Left lobe of liver (tissue), 2 donors: ENCODE measurements at regions not wholly inside any gene's neighbourhood (a gene's known extent, or its start where the extent isn't known, plus 50 kb on each side); places are given as distances from the start of the nearest gene placed in this dataset.
A peak's percentile ranks its signal among the peaks of the same experiment; 100 is the strongest.
"Not testable (repeated sequence)": the region's sequence is repeated elsewhere in the genome, so short reads cannot be mapped to it uniquely, and the experiment has no call there.

ENCODE experiments used
- ATAC-seq: fragments of 200-7000 bp; cut with Tn5 transposase; one replicate; pipeline ENCODE4 v1.9.1; 2020; ENCODE audit warnings: mild to moderate bottlenecking, moderate library complexity
- DNase-seq: peaks from one replicate; pipeline ENCODE4 v3.0.0-alpha.2; 2020; ENCODE audit warnings: low spot score
- donor health status: DM: no; HTN: no; CAD: no; lungs with moderate emphysema.
- donor health status: DM: no; HTN: yes; CAD: no.

- no peak for ATAC-seq
- no peak for DNase-seq
Observed at GRCh38 chr6:115814907-115815306, 245.8 kb downstream of the FRK start.

GRCh38 chr6:115811541-115811940, 249.2 kb downstream of the FRK start:
- no peak for ATAC-seq
- DNase-seq, result no peak

- DNase-seq, result no peak
- no peak for ATAC-seq
Observed at GRCh38 chr6:115798229-115798628, 262.5 kb downstream of the FRK start.

GRCh38 chr6:115796829-115797228, 263.9 kb downstream of the FRK start:
- no peak for DNase-seq
- no peak for ATAC-seq

- ATAC-seq, result no peak
- no peak for DNase-seq
Observed at GRCh38 chr6:115796061-115796460, 264.6 kb downstream of the FRK start.

GRCh38 chr6:115783402-115784061, 277.2 kb downstream of the FRK start:
- DNase-seq (peak; percentile 80), ATAC-seq (peak; percentile 96)

DNA sequence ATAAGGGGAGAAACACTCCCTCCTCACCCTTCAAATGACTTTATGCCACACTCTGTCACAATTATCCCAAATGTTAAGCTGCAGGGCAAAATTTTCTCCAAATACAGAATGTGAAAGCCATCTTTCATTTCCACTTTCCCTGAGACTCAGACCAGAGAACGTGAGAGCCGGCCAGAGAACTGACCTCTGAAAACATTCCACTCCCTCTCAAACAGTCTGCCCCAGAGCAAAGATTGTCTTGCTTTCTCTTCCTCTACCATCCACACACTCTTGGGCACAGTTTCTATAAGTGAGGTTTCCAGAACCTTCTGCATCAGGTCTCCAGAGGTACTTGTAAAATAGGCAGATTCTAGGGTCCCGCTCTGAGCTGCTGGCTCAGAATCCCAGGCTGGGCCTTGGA, 278.1 kb downstream of the FRK start:
- DNase-seq, result no peak
- peak; percentile 72 for ATAC-seq

DNA sequence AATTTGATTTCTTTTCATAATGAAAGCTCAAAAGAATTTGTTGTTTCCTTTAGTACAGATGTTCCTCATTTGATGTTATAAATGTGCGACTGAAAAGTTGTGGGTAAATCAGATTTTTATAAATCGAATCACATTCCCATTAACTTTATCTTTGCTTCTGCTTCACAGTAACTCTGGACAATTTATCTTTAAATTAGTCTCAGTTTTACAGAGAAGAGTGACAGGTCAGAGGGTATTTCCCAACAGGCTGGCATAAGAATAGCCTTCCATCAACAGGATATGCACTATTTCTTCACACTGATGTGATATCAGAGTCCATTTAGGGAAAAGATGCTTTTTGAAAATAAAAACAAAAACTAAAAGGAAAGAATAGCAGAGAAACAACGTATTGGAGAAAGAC, 286.9 kb downstream of the FRK start:
- DNase-seq, result no peak
- peak; percentile 74 for ATAC-seq

GRCh38 chr6:115770851-115771250, 289.8 kb downstream of the FRK start:
- DNase-seq (no peak), ATAC-seq (no peak)

DNA sequence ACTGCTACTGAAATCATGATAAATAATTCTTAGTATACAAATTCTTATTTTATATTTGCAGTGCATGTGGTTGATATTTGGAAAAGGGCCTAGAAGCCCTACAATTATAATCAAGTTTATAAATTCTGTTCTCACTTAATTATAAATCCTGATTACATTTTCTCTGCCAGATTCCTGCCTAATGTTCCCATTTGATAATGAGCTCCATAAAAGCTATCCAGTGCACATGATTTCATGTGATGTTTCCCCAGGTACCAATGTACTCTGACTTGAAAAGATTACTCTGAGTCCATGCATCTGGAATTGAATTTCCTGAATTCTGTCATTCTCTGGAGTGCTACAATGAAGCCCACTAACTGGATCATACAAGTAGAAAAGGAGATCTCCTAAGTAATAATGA, 292.2 kb downstream of the FRK start:
- DNase-seq (no peak), ATAC-seq (no peak)

- ATAC-seq (no peak), DNase-seq (no peak)
Observed at GRCh38 chr6:115767931-115768330, 292.8 kb downstream of the FRK start.

- DNase-seq, result peak; percentile 80
- peak; percentile 95 for ATAC-seq
Observed at GRCh38 chr6:115766745-115767462, 293.8 kb downstream of the FRK start.

DNA sequence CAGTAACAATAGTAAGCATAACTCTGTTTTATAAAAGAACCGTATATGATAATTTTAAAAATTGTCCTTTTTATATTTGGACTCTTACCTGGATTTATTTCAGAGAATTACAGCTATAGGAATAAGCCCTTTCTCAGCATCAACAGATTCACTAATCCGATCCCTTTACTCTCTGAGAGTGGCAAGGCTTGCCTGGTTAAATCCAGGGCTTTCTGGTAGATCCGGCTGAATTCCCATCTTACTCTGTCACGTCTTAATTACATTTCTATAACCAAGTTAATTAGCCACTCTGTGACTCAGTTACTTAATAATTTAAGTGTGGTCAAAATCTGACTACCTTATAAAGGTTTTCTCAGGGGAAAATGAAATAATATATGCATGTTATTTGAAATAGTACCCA, 294.7 kb downstream of the FRK start:
- no peak for ATAC-seq
- no peak for DNase-seq

GRCh38 chr6:115759051-115759450, 301.6 kb downstream of the FRK start:
- DNase-seq, result no peak
- no peak for ATAC-seq

DNA sequence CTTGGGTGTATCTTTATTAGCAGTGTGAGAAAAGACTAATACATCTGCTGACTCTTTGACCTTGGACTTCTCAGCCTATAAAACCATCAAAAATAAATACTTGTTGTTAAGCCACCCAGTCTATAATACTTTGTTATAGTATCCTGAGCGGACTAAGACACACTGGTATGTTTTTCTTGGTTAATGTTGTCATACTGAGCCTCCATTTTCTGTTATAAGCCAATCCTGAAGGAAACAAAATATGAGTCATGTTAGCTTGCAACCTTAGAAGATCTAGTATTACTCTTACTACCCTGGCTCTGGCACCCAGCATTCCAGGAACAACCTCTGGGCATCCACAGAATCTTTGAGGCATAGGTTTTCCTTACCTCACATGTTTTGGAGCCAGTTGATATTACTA, 307.2 kb downstream of the FRK start:
- ATAC-seq (no peak), DNase-seq (no peak)

- ATAC-seq, result no peak
- DNase-seq, result no peak
Observed at GRCh38 chr6:115750946-115751345, 309.7 kb downstream of the FRK start.

- DNase-seq (no peak), ATAC-seq (no peak)
Observed at GRCh38 chr6:115750292-115750691, 310.4 kb downstream of the FRK start.

DNA sequence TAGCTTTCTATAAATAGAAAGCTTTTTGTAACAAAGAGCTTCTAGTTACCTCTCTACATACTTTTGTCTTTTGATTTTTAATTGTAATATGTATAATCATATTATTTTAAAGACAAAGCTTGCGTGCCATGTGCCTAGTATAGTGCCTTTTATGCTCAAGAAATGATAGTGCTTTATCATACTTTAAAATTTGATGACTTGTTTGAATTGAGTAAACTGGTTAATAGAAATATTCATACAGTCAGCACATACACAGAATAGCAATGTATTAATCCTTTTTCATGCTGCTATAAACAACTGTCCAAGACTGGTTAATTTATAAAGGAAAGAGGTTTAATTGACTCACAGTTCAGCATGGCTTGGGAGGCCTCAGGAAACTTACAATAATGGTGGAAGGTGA, 313.0 kb downstream of the FRK start:
- no peak for ATAC-seq
- no peak for DNase-seq

DNA sequence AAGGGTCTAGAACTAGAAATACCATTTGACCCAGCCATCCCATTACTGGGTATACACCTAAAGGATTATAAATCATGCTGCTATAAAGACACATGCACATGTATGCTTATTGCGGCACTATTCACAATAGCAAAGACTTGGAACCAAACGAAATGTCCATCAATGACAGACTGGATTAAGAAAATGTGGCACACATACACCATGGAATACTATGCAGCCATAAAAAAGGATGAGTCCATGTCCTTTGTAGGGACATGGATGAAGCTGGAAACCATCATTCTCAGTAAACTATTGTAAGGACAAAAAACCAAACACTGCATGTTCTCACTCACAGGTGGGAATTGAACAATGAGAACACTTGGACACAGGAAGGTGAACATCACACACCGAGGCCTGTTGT, 314.1 kb downstream of the FRK start:
- not testable (repeated sequence) for DNase-seq, ATAC-seq

DNA sequence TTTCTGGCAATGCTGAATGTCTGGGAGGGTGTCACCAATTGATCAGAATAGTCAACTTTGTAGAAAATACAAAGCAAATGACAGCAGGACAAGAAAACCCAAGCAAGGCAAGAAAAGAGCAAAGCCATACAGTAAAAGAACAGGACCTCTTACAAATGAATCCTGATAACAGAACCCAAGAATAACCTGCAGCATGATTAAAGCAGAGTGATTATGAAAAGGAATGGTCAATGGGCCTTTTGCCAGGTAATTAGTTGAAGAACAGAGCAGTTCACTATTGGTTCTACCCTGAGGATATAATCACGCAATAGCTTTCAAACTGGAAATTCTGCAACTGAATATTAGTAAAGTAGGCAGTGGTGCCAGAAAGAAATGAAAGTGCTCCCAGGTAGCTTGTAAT, 319.8 kb downstream of the FRK start:
- ATAC-seq (no peak), DNase-seq (no peak)

DNA sequence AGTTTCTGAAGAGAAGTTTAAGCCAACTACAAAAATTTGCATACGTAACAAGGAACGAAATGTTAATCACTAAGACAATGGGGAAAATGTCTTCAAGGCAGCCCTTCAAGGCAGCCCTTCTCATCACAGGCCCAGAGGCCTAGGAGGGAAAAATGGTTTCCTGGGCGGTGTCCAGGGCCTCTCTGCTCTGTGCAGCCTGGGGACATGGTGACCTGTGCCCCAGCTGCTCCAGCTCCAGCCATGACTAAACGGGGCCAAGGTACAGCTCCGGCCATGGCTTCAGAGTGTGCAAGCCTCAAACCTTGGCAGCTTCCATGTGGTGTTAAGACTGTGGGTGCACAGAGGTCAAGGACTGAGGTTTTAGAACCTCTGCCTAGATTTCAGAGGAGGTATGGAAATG, 325.1 kb downstream of the FRK start:
- no peak for DNase-seq
- no peak for ATAC-seq

DNA sequence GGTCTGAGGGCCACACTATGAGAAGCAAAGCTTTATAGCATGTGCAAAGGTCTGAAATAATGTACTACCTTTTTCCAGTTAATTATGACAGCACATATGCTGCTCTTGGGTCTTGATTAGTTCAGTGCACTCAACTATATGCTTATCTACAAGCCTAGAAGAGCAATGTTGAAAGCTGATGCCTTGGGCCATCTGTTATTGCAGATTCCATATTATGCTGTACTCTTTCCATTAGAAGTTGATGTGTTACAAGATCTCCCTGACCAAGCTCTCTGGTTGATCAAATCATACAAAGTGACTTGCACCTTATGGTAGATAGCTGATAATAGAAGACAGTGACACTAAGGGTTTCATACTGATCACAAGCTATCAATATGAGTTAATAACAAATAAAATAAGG, 327.3 kb downstream of the FRK start:
- ATAC-seq (no peak), DNase-seq (no peak)

DNA sequence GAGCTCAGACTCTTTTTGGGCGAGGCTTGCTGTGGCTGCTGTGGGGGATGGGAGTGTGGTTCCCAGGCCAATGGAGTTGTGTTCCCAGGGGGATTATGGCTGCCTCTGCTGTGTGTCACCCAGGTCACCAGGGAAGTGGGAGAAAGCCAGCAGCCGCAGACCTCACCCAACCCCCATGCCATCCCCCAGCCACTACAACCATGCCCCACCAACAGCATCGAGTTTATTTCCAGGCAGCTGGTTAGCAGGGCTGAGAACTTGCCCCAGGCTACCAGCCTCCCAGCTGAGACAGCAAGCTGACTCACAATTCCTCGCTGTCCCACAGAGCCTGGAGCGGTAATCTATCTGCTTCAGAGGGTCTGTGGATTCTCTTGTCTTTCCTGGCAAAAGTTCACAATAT, 331.7 kb downstream of the FRK start:
- DNase-seq (no peak), ATAC-seq (no peak)
